Astrocyte of the cerebellum (primary cell): ENCODE measurements at regions not wholly inside any gene's neighbourhood (a gene's known extent, or its start where the extent isn't known, plus 50 kb on each side); places are given as distances from the start of the nearest gene placed in this dataset.

Source experiments
- DNase-seq: peaks from one replicate; pipeline ENCODE4 v3.0.0-alpha.2; 2011; ENCODE audit warnings: low read depth
- H3K4me3 ChIP-seq: 2 replicates; pipeline ENCODE4 v1.5.1; 2011; ENCODE audit warnings: mild to moderate bottlenecking, low read depth, low read length, moderate library complexity
- CTCF ChIP-seq: IDR thresholded peaks from 2 replicates; pipeline ENCODE4 v1.5.1; 2012; ENCODE audit warnings: low read length, low read depth, moderate library complexity, mild to moderate bottlenecking; ENCODE audit errors: missing control alignments
- in situ Hi-C: cut with HindIII; loops from 2 replicates; pipeline ENCODE4 v1.10.0; 2017; ENCODE audit warnings: low sequenced_read_pairs

DNA sequence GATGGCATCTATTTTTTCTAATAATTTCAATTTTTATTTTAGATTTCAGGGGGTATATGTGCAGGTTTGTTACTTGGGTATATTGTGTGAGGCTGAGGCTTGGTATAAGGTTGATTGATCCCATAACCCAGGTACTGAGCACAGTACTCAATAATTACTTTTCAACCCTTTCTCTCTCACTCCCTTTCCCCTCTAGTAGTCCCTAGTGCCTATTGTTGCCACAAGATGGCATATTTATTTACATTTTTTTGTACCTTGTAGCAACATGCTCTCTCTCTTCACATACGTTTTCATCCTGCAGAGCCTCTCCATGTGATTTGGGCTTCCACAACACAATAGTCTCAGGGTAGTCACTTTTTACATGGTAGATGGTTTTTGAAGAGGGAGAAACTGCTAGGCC, 172.0 kb downstream of the ATOH1 start:
- no peak for DNase-seq

DNA sequence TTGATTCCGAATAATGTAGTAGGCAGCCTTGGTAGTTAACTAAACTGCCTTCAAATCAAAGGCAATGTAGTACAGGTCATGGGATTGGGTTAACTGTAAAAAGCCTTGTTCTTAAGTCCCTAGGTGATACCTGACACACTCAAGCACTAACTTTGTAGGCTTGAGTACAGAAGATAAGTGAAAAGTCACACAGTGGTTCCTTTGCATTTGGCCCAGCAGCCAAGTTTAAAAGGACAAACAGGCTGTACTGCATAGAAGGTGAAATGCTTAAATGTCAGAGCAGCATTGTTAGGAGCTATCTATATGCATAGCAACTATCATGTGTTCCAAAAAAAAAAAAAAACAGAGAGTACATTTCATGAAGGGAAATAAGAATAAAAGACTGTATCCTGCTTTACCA, 178.4 kb downstream of the ATOH1 start:
- H3K4me3 ChIP-seq = no peak overlapping the region
- in situ Hi-C loops = no loop called here
- DNase-seq = no peak
- no peak for TF ChIP-seq CTCF

More for the DNA sequence above, 172.0 kb downstream of the ATOH1 start:
- H3K4me3 ChIP-seq = no peak overlapping the region
- no peak for TF ChIP-seq CTCF
- in situ Hi-C loops = no loop called here

- no peak for TF ChIP-seq CTCF
- no peak for DNase-seq
- H3K4me3 ChIP-seq = no peak overlapping the region
- in situ Hi-C loops = no loop called here
Observed at GRCh38 chr4:94011190-94011589, 182.6 kb downstream of the ATOH1 start.

GRCh38 chr4:94014484-94015136, 186.1 kb downstream of the ATOH1 start:
- in situ Hi-C loops = no loop called here
- no peak for TF ChIP-seq CTCF
- DNase-seq = no peak

DNA sequence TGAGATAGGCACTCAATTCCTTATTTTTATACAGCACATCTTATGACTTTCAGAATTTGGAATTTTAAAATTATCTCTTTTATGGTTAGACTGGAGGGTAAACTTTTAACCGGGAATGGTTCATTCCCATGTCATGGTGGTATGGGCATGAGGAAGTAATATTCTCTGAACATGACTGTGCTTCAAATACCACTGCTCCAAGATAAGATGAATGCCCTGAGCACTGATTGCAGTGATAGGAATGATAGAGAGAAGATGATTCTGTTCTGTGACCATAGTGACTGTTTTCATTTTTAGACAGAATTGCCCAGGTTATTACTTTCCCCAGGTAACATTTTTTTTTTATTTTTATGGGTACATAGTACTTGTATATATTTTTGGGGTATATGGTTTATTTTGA, 187.4 kb downstream of the ATOH1 start:
- TF ChIP-seq CTCF = no peak
- no peak for DNase-seq
- H3K4me3 ChIP-seq = no peak overlapping the region
- in situ Hi-C loops = no loop called here

More at GRCh38 chr4:94014484-94015136, 186.1 kb downstream of the ATOH1 start:
- H3K4me3 ChIP-seq = no peak overlapping the region

DNA sequence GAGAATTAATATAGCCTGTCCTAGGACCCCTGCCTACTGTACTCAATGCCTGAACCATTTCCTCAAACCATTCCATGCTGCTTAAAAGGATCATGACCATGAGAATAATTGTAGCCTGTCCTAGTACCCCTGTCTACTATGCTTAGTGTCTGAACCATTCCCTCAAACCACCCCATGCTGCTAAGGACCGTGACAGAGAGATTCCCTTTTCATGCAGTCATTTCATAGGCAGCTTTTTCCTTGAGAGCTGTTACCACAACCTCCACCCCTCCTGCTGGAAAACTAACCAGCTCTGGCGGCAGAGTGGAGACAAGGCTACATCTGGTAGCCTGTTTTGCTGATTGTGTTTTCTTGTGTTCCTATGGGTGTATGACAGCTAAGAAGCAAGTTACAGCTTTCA, 174.9 kb upstream of the SMARCAD1 start:
- no peak for TF ChIP-seq CTCF

More for the DNA sequence above, 174.9 kb upstream of the SMARCAD1 start:
- peak; percentile 56 for DNase-seq
- in situ Hi-C loops = no loop called here
- no peak overlapping the region for H3K4me3 ChIP-seq
